Activated naive CD4-positive, alpha-beta T cell treated with Interleukin-2 at 50 U/mL for 16 hours (primary cell): ENCODE measurements at regions not wholly inside any gene's neighbourhood (a gene's known extent, or its start where the extent isn't known, plus 50 kb on each side); places are given as distances from the start of the nearest gene placed in this dataset.
A peak's percentile ranks its signal among the peaks of the same experiment; 100 is the strongest.

Experiments used
- DNase-seq: peaks from one replicate; pipeline ENCODE4 v3.0.0-alpha.2; 2020

DNA sequence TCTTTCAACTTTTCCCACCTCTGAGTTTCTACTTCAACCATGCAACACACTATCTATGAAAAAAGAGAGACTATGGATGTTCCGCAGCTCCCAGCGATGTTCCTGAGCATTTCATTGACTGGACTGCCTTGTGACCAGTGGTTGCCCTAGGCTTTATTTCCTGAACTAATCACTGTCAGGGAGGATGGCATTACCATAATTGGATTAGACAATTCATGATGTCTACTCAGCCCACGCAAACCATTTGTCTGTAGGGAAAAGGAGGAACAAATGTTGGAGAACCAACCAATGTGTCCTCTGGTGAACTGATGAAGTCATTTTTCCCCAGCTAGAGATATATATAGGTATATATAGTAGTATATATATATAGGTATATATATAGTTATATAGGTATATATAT, 229.3 kb upstream of the MCTP2 start:
- DNase-seq: no peak

GRCh38 chr15:94001255-94001801, 230.0 kb upstream of the MCTP2 start:
- DNase-seq: no peak

- DNase-seq: no peak
Observed at GRCh38 chr15:94000606-94001005, 230.8 kb upstream of the MCTP2 start.

DNA sequence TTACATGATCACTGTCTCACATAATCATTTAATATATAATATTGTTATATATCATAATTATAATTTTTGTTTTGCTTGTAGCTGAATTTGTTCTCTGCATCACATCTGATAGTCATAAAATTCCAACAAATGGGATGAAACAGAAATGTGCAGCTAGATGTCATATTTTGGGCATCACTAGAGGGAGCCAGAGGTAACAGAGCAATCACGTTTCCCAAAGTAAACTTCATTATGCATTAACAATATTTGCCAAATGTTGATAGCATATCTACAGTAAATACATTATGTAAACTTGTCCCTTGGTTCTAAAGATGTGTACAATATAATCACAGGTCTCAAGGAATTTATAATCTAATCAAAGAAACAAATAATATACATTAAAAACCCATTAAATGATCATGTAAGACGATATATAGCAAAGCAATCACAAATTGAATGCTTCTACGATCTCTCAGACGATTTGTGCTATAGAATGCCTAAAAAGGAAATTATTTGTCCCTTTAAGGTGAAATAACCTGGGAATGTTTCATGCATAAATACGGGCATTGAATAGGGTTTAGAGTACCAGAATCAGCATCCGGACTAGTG, 234.2 kb upstream of the MCTP2 start:
- no peak for DNase-seq

- DNase-seq: no peak
Observed at GRCh38 chr15:93989440-93989998, 241.8 kb upstream of the MCTP2 start.

DNA sequence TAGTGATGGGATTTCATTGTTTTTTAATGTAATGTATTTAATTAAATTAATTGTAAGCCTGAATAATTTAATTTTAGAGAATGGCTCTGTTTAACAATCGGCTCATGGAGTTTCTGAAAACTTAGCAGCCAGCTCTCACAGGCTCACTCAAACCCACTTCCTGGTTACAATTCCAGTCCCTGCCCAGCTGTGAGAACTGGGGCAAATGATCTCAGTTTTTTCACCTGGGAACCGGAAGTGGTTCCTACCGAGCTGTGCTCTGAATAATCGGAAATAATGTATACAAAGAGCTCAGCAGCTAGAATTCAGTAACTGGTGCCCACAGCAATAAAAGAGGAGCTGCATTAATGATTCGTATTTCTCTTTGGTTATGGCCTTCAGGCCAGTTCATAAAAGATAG, 244.3 kb upstream of the MCTP2 start:
- peak; percentile 29 for DNase-seq

GRCh38 chr15:93986400-93986984, 244.9 kb upstream of the MCTP2 start:
- no peak for DNase-seq

DNA sequence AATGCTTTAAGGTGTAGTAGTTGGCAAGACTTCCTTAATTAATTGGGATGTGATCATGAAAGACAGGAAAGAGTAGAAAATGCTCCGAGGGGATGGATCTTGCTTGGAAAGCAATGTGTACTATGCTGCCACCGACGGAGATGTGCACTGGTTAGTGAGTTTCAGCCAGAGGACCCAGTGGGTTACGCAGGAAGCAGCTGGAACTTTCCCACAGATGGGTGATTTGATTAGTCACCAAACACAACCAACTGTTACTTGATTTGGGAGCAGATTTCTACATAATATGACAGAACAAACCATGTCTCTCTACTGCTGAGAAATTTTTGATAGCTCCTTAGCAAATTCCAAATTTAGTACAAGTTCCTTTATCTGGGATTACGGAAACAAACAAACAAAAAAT, 245.4 kb upstream of the MCTP2 start:
- DNase-seq: no peak

DNA sequence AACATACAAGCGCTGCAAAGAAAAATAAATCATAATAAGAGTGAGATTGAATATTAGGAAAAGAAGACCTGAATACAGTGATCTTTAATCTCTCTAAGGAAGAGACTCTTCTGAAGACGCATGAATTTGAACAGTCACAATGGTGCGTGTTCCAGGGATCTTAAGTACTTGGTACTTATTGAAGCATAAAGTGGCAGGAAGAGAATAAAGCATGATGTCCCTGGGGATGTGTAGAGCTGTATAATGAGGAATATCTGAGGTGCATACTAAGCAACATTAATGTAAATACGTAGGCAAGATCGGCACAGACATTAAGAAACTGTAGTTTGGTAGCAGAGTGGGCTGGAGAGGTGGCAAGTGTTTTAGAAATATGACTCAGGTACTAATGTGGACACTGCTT, 246.2 kb upstream of the MCTP2 start:
- no peak for DNase-seq

DNA sequence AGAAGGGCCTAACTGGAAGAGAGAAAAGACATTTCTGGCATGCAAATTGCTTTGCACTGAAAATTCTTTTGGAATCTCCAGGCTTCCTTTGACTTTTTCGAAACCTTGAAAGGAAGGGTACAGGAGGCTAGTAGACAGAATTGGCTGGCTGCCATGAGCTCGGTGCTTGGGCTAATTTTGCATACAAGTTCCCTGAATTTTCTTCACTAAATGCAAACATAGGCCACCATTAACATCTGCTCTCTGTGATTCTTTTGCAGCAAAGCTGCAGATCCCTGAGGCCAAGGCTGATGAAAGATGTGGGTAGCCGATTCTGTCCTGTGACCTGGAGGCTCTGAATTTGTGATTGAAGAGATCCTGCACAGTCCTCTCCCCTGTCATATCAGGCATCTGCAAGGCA, 247.8 kb upstream of the MCTP2 start:
- DNase-seq: no peak

- DNase-seq: no peak
Observed at GRCh38 chr15:93982226-93982727, 249.1 kb upstream of the MCTP2 start.

DNA sequence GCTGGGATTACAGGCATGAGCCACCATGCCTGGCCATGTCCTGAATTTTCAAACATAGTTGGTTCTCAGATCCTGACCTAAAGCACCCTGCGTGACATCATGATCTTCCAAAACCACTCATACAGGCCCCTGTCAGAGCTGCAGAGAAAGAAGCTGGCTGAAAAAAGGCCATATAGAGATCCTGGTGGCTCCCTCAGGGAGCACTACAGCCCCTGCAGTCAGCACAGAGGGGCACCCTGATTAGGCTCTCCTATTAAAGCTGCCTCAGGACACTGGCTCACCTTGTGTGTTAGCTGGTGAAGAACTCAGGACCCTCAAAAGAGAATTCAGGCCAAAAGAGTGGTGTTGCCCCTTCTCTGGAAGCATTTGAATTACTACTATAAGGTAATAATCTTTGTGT, 249.7 kb upstream of the MCTP2 start:
- DNase-seq: no peak

DNA sequence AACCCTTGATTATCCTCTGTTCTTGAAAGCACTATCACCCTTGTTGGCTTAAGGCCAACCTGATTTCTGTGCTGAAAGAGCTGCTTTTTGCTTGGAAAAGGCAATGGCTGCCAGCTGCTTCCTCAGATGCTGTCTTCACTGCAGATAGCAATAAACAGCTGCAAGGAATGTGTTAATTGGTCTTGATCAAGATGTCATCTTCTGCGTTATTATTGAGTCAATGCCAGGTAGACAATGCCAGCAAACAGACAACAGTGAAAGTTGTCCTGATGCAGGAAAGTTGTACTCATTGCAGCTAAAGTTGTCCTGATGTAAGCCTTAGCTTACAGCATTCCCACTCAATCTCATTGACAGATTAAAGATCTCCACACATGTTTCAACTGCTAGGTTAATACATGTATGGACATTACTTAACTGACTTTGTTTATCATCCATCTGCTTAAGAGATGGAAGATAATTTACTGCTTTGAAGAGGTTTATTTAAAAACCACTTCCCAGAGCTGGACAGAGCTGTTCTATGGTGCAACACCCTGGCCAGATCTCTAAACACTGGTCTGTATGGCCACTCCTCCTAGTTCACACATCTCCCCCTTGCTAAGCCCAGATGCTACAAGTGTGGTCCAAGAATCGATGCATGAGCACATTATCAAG, 251.0 kb upstream of the MCTP2 start:
- DNase-seq: no peak

DNA sequence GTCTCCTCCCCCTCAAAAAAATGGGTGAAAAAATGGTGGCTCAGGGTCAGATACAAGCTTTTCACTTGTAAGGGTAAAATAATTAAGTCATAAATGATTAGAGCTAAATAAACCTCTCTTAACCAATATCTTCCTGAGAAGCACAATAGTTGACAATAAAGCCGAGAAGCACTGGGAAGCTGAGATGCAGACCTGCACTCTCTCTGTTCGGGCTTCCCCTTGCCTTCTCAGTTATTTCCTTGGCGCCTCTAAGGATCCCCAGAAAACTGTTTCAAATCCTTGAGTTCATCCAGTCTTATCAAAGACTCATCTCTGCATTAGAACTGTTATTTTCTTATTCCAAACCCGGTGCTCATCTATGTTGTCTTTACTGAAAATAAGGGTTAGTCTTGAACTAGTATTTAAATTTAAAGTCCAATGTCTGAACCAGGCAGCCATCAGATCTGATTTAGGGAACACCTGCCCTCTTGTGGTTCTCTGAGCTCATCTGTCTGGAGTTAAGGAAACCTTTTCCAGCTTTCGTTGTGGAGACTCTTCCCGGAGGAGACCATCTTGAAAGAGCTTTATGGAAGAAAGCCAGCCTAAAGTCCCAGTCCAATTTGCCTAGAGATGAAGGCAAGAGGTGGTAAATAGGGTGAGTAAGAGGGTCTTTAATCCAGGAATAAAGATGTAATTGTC, 256.4 kb upstream of the MCTP2 start:
- no peak for DNase-seq

DNA sequence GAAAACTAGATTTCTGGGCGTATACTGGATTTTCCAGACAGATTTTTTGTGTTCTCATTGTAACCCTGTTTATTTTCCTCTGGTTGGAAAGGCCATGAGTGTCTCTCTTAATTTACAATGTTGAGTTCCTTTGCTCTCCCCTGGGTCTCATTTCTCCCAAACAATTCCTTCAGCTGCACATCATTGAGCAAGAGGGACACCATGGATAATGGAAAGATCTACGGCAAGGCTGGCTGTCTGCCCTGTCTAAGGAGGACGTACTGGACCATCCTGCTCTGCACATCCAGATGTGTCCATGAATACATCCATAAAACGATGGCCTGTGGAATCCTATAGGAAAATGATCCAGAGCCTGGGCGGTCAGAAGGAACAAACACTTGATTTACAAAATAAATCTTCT, 258.1 kb upstream of the MCTP2 start:
- DNase-seq: no peak

DNA sequence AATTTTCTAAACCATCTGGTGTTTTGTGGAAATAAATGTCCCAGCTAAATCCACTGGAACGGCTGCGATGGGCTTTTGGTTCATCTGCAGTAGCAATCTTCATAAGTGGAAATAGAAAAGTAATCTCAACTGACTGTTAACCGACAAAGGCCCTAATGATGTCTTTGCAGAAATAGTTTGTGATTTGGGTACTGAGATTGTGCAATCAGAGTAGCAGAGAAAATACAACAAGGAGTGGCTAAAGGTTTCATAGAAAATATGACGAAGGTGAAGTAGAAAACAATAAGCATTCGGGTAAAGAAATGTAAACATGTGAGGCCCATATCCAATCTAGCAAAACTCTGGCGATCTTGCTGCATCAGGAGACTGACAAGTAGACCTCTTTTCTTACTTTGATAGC, 262.6 kb upstream of the MCTP2 start:
- no peak for DNase-seq

GRCh38 chr15:93965304-93965908, 266.0 kb upstream of the MCTP2 start:
- DNase-seq: no peak

DNA sequence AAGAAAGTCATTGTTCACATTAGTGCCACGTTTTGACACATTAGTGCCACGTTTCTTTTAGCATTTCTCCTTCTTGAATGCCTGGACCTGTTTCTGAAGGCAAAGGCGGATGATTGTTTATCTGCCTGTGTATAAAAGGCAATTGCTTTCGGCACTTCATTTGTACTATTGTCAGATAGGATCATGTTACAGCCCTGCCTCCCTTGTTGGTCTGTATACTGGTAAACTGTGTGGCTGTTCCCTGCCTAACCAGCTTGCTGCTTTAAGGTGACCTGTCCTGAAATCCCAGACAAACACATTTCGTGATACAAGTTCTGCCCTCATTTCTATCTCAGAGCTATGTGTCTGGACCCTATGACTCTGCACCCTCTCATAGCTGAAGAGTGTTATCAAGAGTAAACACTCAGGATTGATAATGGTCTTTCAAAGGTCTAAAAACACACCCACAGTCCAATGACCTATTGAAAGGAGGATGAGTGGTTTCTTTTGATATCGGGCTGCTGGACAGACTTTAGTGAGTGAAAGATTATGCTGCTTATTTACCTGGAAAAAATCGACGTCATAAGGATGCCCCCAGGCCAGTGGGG, 276.3 kb upstream of the MCTP2 start:
- no peak for DNase-seq

- no peak for DNase-seq
Observed at GRCh38 chr15:93948726-93949125, 282.6 kb upstream of the MCTP2 start.

DNA sequence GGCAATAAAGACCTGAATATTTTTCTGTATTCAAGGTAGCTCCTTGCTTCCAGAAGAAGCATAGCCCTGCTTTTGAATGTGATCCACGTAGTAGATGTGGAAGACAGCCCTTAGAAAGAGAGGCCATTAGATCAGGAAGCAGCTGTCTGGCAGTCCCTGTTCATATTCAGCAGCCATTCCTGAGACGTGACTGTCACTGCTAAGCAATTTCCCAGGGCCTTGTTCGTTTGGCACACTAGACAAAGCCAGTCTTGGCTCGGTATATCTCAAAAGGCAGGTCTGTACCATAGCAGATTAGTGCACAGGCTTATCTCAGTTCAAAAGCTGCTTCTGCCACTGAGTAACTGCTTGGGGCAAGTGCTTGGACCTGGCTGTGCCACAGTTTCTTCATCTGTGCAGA, 287.8 kb upstream of the MCTP2 start:
- no peak for DNase-seq

DNA sequence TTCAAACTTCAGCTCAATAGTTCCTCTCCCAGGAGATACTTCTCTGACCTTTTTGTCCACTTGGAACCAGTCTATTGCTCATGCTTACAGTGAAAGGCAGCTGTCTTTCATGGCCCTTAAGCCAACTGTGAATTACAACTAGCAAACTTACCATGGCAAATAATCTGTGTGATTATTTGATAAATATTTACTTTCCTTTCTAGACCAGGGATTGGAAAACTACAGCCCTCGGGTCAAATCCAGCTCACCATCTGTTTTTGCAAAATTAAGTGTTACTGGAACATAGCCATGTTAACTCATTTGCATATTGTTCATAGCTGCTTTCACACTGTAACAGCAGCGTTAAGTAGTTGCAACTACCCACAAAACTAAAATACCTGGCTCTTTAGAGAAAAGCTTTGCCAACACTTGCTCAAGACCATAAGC, 289.1 kb upstream of the MCTP2 start:
- DNase-seq: no peak

GRCh38 chr15:93941697-93942096, 289.7 kb upstream of the MCTP2 start:
- DNase-seq: no peak

DNA sequence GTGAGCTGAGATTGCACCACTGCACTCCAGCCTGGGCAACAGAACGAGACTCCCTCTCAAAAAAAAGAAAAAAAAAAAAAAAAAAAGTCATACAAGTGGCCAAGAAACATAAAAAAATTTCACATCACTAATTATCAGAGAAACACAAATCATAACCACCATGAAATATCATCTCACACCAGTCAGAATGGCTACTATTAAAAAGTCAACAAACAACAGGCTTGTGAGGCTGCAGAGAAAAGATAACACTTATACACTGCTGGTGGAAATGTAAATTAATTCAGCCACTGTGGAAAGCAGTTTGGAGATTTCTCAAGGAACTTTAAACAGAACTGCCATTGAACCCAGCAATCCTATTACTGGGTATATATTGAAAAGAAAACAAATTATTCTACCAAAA, 291.1 kb upstream of the MCTP2 start:
- DNase-seq: no peak
